GM19438 (cell line): ENCODE measurements at regions not wholly inside any gene's neighbourhood (a gene's known extent, or its start where the extent isn't known, plus 50 kb on each side); places are given as distances from the start of the nearest gene placed in this dataset.
A peak's percentile ranks its signal among the peaks of the same experiment; 100 is the strongest.
"Not testable (repeated sequence)": the region's sequence is repeated elsewhere in the genome, so short reads cannot be mapped to it uniquely, and the experiment has no call there.

Experiments
- ATAC-seq: cut with Tn5 transposase; IDR thresholded peaks from one replicate; pipeline ENCODE4 v1.9.1; 2021; ENCODE audit warnings: low read depth; ENCODE audit not compliant: unreplicated experiment

- no peak for ATAC-seq
Measured at GRCh38 chr2:185472574-185472973, 266.0 kb upstream of the FSIP2 start.

GRCh38 chr2:185473838-185474237 lies 264.8 kb upstream of the FSIP2 start:
- ATAC-seq = no peak

- ATAC-seq = no peak
Measured at GRCh38 chr2:185475914-185476313, 262.7 kb upstream of the FSIP2 start.

GRCh38 chr2:185477452-185477851 lies 261.2 kb upstream of the FSIP2 start:
- no peak for ATAC-seq

GRCh38 chr2:185484602-185485001 lies 254.0 kb upstream of the FSIP2 start:
- no peak for ATAC-seq

GRCh38 chr2:185502351-185502750 lies 236.3 kb upstream of the FSIP2 start:
- ATAC-seq = no peak

GRCh38 chr2:185507719-185508118 lies 230.9 kb upstream of the FSIP2 start:
- no peak for ATAC-seq

- ATAC-seq = no peak
Measured at GRCh38 chr2:185510060-185510459, 228.5 kb upstream of the FSIP2 start.

GRCh38 chr2:185511925-185512324 lies 226.7 kb upstream of the FSIP2 start:
- no peak for ATAC-seq

- no peak for ATAC-seq
Measured at GRCh38 chr2:185522472-185522871, 216.1 kb upstream of the FSIP2 start.

- ATAC-seq = not testable (repeated sequence)
Measured at GRCh38 chr2:185524242-185524641, 214.4 kb upstream of the FSIP2 start.

- no peak for ATAC-seq
Measured at GRCh38 chr2:185526161-185526560, 212.4 kb upstream of the FSIP2 start.

- no peak for ATAC-seq
Measured at GRCh38 chr2:185531721-185532120, 206.9 kb upstream of the FSIP2 start.

- no peak for ATAC-seq
Measured at GRCh38 chr2:185537689-185538088, 200.9 kb upstream of the FSIP2 start.

- ATAC-seq = no peak
Measured at GRCh38 chr2:185567196-185567595, 171.4 kb upstream of the FSIP2 start.

GRCh38 chr2:185567940-185568339 lies 170.7 kb upstream of the FSIP2 start:
- ATAC-seq = no peak

GRCh38 chr2:185578322-185578721 lies 160.3 kb upstream of the FSIP2 start:
- ATAC-seq = peak; percentile 54

- ATAC-seq = no peak
Measured at GRCh38 chr2:185583058-185583816, 155.4 kb upstream of the FSIP2 start.

- not testable (repeated sequence) for ATAC-seq
Measured at GRCh38 chr2:185585165-185585564, 153.4 kb upstream of the FSIP2 start.

- ATAC-seq = not testable (repeated sequence)
Measured at GRCh38 chr2:185591276-185591675, 147.3 kb upstream of the FSIP2 start.

- ATAC-seq = no peak
Measured at GRCh38 chr2:185607945-185608344, 130.7 kb upstream of the FSIP2 start.

- no peak for ATAC-seq
Measured at GRCh38 chr2:185608799-185609198, 129.8 kb upstream of the FSIP2 start.

- ATAC-seq = no peak
Measured at GRCh38 chr2:185610301-185610700, 128.3 kb upstream of the FSIP2 start.
